Coronary artery (tissue), 2 donors: ENCODE measurements at regions not wholly inside any gene's neighbourhood (a gene's known extent, or its start where the extent isn't known, plus 50 kb on each side); places are given as distances from the start of the nearest gene placed in this dataset.
"Not testable (repeated sequence)": the region's sequence is repeated elsewhere in the genome, so short reads cannot be mapped to it uniquely, and the experiment has no call there.

Experiments
- DNase-seq: peaks from one replicate; pipeline ENCODE4 v3.0.0-alpha.2; 2017; ENCODE audit warnings: low spot score
- H3K27ac ChIP-seq, 2 donors: fragments of 200-600 bp; sonication (generic); one replicate each; pipeline ENCODE4 v1.5.1; 2016 to 2019
- H3K4me3 ChIP-seq: fragments of 200-600 bp; sonication (generic); 2 replicates; pipeline ENCODE4 v1.5.1; 2016; ENCODE audit warnings: mild to moderate bottlenecking, moderate library complexity
- CTCF ChIP-seq: fragments of 200-600 bp; sonication (generic); IDR thresholded peaks from one replicate; pipeline ENCODE4 v1.5.1; 2019; ENCODE audit warnings: antibody characterized with exemption

GRCh38 chr15:87478687-87479072, 777.9 kb downstream of the NTRK3 start:
- no peak for DNase-seq
- Histone ChIP-seq H3K27ac (no peak overlapping the region), H3K4me3 (no peak overlapping the region)
- TF ChIP-seq CTCF = no peak

GRCh38 chr15:87477737-87478686, 778.5 kb downstream of the NTRK3 start:
- TF ChIP-seq CTCF = no peak
- no peak overlapping the region for H3K27ac ChIP-seq
- DNase-seq = no peak
- no peak overlapping the region for H3K4me3 ChIP-seq

GRCh38 chr15:87477026-87477425, 779.5 kb downstream of the NTRK3 start:
- H3K4me3 ChIP-seq = no peak overlapping the region
- no peak for TF ChIP-seq CTCF
- no peak overlapping the region for H3K27ac ChIP-seq
- no peak for DNase-seq

- Histone ChIP-seq H3K27ac (no peak overlapping the region), H3K4me3 (no peak overlapping the region)
- DNase-seq = no peak
- TF ChIP-seq CTCF = no peak
Observed at GRCh38 chr15:87470923-87471322, 785.6 kb downstream of the NTRK3 start.

- not testable (repeated sequence) for DNase-seq, H3K4me3 ChIP-seq, H3K27ac ChIP-seq
Observed at GRCh38 chr15:87463956-87464355, 792.6 kb downstream of the NTRK3 start.

- TF ChIP-seq CTCF = no peak
- DNase-seq = no peak
- H3K4me3 ChIP-seq = no peak overlapping the region
Observed at GRCh38 chr15:87461631-87462030, 794.9 kb downstream of the NTRK3 start.

GRCh38 chr15:87454860-87455259, 801.7 kb downstream of the NTRK3 start:
- no peak overlapping the region for H3K4me3 ChIP-seq
- H3K27ac ChIP-seq = no peak overlapping the region
- no peak for TF ChIP-seq CTCF
- no peak for DNase-seq

More at GRCh38 chr15:87461631-87462030, 794.9 kb downstream of the NTRK3 start:
- no peak overlapping the region for H3K27ac ChIP-seq
